NCI-H446 treated with DMSO at 0.1 percent for 48 hours (cell line): ENCODE measurements at regions not wholly inside any gene's neighbourhood (a gene's known extent, or its start where the extent isn't known, plus 50 kb on each side); places are given as distances from the start of the nearest gene placed in this dataset.
"Not testable (repeated sequence)": the region's sequence is repeated elsewhere in the genome, so short reads cannot be mapped to it uniquely, and the experiment has no call there.

ENCODE experiments used
- DNase-seq: peaks from one replicate; lab custom pipeline; 2025; lab: John Stamatoyannopoulos, UW

GRCh38 chr13:74289107-74289506 is 154.9 kb upstream of the KLF12 start:
- no peak for DNase-seq

GRCh38 chr13:74288361-74288911 is 154.2 kb upstream of the KLF12 start:
- no peak for DNase-seq

- DNase-seq, result no peak
These were observed 153.5 kb upstream of the KLF12 start for GRCh38 chr13:74287724-74288169.

GRCh38 chr13:74280795-74281490 is 146.7 kb upstream of the KLF12 start:
- DNase-seq, result no peak

- no peak for DNase-seq
These were observed 146.0 kb upstream of the KLF12 start for GRCh38 chr13:74280093-74280794.

- DNase-seq, result no peak
These were observed 144.7 kb upstream of the KLF12 start for GRCh38 chr13:74278901-74279300.

- no peak for DNase-seq
These were observed 140.7 kb upstream of the KLF12 start for GRCh38 chr13:74274916-74275315.

GRCh38 chr13:74273581-74273980 is 139.4 kb upstream of the KLF12 start:
- no peak for DNase-seq

GRCh38 chr13:74272826-74273225 is 138.6 kb upstream of the KLF12 start:
- no peak for DNase-seq

GRCh38 chr13:74270018-74270417 is 135.8 kb upstream of the KLF12 start:
- DNase-seq, result no peak

- no peak for DNase-seq
These were observed 132.7 kb upstream of the KLF12 start for GRCh38 chr13:74266861-74267260.

GRCh38 chr13:74266309-74266708 is 132.1 kb upstream of the KLF12 start:
- DNase-seq, result no peak

GRCh38 chr13:74264333-74264732 is 130.1 kb upstream of the KLF12 start:
- no peak for DNase-seq

- not testable (repeated sequence) for DNase-seq
These were observed 126.2 kb upstream of the KLF12 start for GRCh38 chr13:74260420-74260819.

GRCh38 chr13:74259641-74260040 is 125.4 kb upstream of the KLF12 start:
- no peak for DNase-seq

- DNase-seq, result peak; percentile 9
These were observed 124.8 kb upstream of the KLF12 start for GRCh38 chr13:74258961-74259360.

GRCh38 chr13:74256969-74257368 is 122.8 kb upstream of the KLF12 start:
- DNase-seq, result no peak

GRCh38 chr13:74253161-74253560 is 119.0 kb upstream of the KLF12 start:
- DNase-seq, result no peak

- no peak for DNase-seq
These were observed 117.7 kb upstream of the KLF12 start for GRCh38 chr13:74251778-74252519.

- DNase-seq, result peak; percentile 18
These were observed 116.6 kb upstream of the KLF12 start for GRCh38 chr13:74250738-74251190.

- DNase-seq, result no peak
These were observed 114.3 kb upstream of the KLF12 start for GRCh38 chr13:74248477-74248876.

- no peak for DNase-seq
These were observed 112.3 kb upstream of the KLF12 start for GRCh38 chr13:74246487-74246886.
